T-helper 1 cell treated with Interleukin-12 subunit alpha and Interleukin-12 subunit beta and Interleukin-4 antibody, amounts not matched to agents 30 μg/mL and 1 μg/mL, for 36 hours (primary cell): ENCODE measurements at regions not wholly inside any gene's neighbourhood (a gene's known extent, or its start where the extent isn't known, plus 50 kb on each side); places are given as distances from the start of the nearest gene placed in this dataset.
"Not testable (repeated sequence)": the region's sequence is repeated elsewhere in the genome, so short reads cannot be mapped to it uniquely, and the experiment has no call there.

Experiments
- H3K27ac Mint-ChIP-seq: one replicate; pipeline ENCODE4 v1.8.0; 2021; ENCODE audit warnings: mild to moderate bottlenecking, mixed read lengths
- H3K27me3 Mint-ChIP-seq: one replicate; pipeline ENCODE4 v1.8.0; 2021; ENCODE audit warnings: low read depth, mixed read lengths
- H3K36me3 Mint-ChIP-seq: one replicate; pipeline ENCODE4 v1.8.0; 2021; ENCODE audit warnings: low read depth, mixed read lengths
- H3K4me1 Mint-ChIP-seq: one replicate; pipeline ENCODE4 v1.8.0; 2021; ENCODE audit warnings: low read depth, mixed read lengths
- H3K4me3 Mint-ChIP-seq: one replicate; pipeline ENCODE4 v1.8.0; 2021; ENCODE audit warnings: mild to moderate bottlenecking, moderate library complexity, mixed read lengths
- H3K9me3 Mint-ChIP-seq: one replicate; pipeline ENCODE4 v1.8.0; 2021; ENCODE audit warnings: mixed read lengths

DNA sequence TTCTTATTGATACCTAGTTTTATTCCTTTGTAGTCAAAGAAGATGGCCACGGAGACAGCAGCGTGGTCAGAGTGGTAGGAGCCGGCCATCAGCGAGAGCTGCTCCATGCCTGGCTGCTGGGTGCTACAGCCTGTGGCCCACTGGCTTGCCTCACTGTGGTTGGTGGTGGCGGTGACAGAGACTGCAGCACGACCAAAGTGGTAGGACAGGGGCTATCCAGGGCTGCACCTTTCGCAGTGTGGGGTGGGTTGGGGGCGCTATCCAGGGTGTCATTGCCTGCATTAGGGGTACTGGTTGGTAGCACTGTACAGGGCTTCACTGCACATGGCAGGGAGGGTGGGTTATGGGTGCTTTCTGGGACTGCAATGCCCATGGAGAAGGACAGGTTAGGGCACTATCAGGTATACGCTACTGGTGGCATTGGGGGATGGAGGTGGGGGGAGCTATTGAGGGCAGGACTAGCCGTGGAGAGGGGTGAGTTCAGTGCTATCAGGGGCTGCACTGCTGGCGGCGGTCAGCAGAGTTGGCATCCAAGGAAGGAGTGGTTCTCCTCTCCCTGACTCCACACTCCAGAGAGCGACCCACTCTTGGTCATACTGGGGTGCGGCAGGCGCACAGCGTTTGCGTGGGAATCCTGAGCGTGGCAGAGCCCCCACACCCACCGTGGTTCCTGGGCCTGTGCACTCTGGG lies 241.1 kb downstream of the GOLGA6L6 start:
- H3K9me3 Mint-ChIP-seq, H3K4me1 Mint-ChIP-seq, H3K27ac Mint-ChIP-seq, H3K27me3 Mint-ChIP-seq, H3K4me3 Mint-ChIP-seq, H3K36me3 Mint-ChIP-seq: not testable (repeated sequence)

DNA sequence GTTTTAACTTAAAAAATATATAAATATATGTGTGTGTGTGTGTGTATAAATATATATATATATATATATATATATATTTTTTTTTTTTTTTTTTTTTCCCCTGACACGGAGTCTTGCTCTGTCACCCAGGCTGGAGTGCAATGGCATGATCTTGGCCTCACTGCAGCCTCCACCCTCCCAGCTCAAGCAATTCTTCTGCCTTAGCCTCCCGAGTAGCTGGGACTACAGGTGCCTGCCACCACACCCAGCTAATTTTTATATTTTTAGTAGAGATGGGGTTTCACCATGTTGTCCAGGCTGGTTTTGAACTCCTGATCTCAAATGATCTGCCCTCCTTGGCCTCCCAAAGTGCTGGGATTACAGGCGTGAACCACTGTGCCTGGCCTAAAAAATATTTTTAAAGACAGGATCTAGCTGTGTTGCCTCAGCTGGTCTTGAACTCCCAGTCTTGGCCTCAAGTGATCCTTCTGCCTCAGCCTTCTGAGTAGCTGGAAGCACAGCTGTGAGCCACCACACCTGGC lies 243.9 kb downstream of the GOLGA6L6 start:
- H3K36me3 Mint-ChIP-seq, H3K4me1 Mint-ChIP-seq, H3K27me3 Mint-ChIP-seq, H3K9me3 Mint-ChIP-seq, H3K4me3 Mint-ChIP-seq, H3K27ac Mint-ChIP-seq: not testable (repeated sequence)

DNA sequence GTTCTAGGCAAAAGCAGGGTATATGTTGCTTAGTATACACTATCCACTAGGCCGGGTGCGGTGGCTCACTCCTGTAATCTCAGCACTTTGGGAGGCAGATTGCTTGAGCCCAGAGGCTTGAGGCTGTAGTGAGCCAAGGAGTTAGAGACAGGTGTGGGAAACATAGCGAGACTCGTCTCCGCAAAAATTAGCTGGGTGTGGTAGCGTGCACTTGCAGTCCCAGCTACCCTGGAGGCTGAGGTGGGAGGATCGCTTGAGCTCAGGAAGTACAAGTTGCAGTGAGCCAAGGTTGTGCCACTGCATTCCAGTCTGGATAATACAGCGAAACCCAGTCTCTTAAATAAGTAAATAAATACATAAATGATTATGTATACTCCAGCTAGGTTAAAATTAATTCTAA lies 245.3 kb downstream of the GOLGA6L6 start:
- H3K27ac Mint-ChIP-seq, H3K4me1 Mint-ChIP-seq, H3K4me3 Mint-ChIP-seq, H3K27me3 Mint-ChIP-seq, H3K9me3 Mint-ChIP-seq, H3K36me3 Mint-ChIP-seq: not testable (repeated sequence)

DNA sequence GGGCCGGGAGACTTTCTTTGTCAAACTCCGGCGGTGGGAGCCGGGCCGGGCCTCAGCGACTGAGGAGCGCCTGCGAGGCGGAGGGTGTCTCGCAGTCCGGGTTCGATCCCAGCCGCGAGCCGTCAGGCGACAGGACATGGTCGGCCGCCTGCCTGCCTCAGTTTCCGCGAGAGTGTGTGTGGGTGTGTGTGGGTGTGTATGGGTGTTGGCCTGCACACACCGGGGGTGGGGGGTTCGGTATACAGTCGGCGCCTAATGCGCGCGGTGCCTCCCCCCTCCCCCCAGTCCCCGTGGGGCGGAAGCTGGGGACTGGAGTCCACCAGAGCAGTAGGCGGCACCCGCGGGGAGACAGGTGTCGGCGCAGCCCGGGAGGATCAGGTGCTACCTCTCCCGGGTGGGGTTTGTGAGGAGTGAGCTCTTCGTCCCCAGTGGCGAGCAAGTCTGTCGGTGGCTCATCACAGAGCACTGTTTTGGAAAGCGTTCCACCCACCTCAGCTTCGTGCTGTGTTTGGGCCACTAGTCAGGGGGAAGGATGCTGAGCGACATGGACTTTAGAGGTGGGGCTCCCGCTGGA lies 246.3 kb downstream of the GOLGA6L6 start:
- Mint-ChIP-seq H3K27me3 (no peaks in the 10 kb centered on the region), H3K36me3 (no peaks in the 10 kb centered on the region), H3K9me3 (no peaks in the 10 kb centered on the region), H3K27ac (no peak overlapping the region), H3K4me1 (no peaks in the 10 kb centered on the region), H3K4me3 (no peak overlapping the region)

DNA sequence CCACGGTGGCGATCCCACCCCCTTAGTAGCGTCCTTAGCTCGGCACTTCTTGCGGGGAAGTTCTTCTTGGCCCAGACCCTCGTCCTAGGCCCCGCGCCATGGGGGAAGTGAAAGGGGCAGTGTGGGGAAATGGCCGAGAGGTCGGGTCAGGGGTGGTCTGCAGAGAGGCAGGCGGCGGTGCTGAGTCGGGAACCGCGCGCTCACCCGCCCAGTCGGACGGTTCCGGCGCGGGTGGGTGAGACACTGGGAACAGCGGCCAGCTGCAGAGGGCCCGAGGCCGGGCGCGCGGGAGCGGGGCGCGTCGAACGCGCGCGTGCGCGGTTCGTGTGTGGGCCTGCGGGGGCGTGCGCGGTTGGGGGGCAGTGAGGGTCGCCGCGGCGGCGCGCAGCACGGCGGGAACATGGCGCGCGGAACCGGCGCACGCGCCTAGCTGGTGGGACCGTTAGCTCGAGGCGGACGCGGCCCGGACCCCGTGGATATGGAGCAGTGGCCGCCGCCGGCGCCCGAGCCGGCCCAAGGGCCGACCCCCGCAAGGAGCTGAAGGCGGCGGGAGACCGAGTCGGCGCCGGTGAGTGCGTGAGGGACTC lies 246.9 kb downstream of the GOLGA6L6 start:
- H3K4me1 Mint-ChIP-seq = no peaks in the 10 kb centered on the region
- H3K27me3 Mint-ChIP-seq = no peaks in the 10 kb centered on the region
- H3K36me3 Mint-ChIP-seq = no peaks in the 10 kb centered on the region
- H3K4me3 Mint-ChIP-seq = no peak overlapping the region
- no peak overlapping the region for H3K27ac Mint-ChIP-seq
- H3K9me3 Mint-ChIP-seq = no peaks in the 10 kb centered on the region

GRCh38 chr15:20292422-20293005 lies 249.1 kb downstream of the GOLGA6L6 start:
- H3K27me3 Mint-ChIP-seq, H3K9me3 Mint-ChIP-seq, H3K36me3 Mint-ChIP-seq, H3K4me1 Mint-ChIP-seq, H3K4me3 Mint-ChIP-seq, H3K27ac Mint-ChIP-seq: not testable (repeated sequence)

DNA sequence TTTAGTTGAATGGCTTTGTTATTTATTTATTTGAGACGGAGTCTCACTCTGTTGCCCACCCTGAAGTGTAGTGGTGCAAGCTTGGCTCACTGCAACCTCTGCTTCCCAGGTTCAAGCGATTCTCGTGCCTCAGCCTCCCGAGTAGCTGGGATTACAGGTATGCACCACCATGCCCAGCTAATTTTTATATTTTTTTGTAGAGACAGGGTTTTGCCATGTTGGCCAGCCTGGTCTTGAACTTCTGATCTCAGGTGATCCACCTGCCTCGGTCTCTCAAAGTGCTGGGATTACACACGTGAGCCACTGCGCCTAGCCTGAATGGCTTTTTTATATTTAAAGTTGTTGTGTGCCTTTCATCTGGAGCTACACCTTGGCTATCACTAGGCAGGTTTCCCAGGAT lies 250.0 kb downstream of the GOLGA6L6 start:
- not testable (repeated sequence) for H3K36me3 Mint-ChIP-seq, H3K4me1 Mint-ChIP-seq, H3K27me3 Mint-ChIP-seq, H3K9me3 Mint-ChIP-seq, H3K4me3 Mint-ChIP-seq, H3K27ac Mint-ChIP-seq

- H3K9me3 Mint-ChIP-seq, H3K4me1 Mint-ChIP-seq, H3K27me3 Mint-ChIP-seq, H3K4me3 Mint-ChIP-seq, H3K27ac Mint-ChIP-seq, H3K36me3 Mint-ChIP-seq: not testable (repeated sequence)
These were observed 251.0 kb downstream of the GOLGA6L6 start for GRCh38 chr15:20290606-20291005.

DNA sequence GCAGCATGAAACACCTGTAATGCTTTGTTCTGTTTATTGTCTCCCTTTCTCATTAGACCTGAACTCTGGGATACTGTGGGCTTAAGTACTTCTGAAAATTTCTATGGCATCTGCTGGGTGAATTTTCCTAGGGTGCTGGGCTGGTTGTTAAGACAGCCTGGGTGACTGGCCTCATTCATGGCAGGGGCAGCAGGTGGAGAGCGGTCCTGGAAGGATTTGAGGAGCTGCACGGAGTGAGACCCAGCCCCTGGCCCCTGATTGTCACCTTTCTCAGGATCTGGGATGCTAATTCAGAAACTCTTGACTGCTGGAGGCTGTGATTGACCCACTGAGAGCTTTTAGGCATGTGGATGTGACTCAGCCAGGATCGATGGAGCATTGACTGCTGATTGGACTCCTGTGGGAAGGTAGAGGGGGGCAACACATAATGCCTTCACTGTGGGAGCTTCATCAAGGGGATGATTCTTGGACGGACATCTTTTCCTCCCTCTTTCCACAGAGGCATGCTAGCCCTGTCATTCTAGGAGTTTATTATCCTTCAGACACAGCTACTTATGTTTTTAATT lies 252.0 kb downstream of the GOLGA6L6 start:
- H3K36me3 Mint-ChIP-seq, H3K4me1 Mint-ChIP-seq, H3K4me3 Mint-ChIP-seq, H3K9me3 Mint-ChIP-seq, H3K27ac Mint-ChIP-seq, H3K27me3 Mint-ChIP-seq: not testable (repeated sequence)

- H3K9me3 Mint-ChIP-seq, H3K4me3 Mint-ChIP-seq, H3K27ac Mint-ChIP-seq, H3K27me3 Mint-ChIP-seq, H3K36me3 Mint-ChIP-seq, H3K4me1 Mint-ChIP-seq: not testable (repeated sequence)
These were observed 252.6 kb downstream of the GOLGA6L6 start for GRCh38 chr15:20288800-20289537.

GRCh38 chr15:20286559-20286958 lies 255.0 kb downstream of the GOLGA6L6 start:
- not testable (repeated sequence) for H3K27ac Mint-ChIP-seq, H3K36me3 Mint-ChIP-seq, H3K4me1 Mint-ChIP-seq, H3K9me3 Mint-ChIP-seq, H3K4me3 Mint-ChIP-seq, H3K27me3 Mint-ChIP-seq

- not testable (repeated sequence) for H3K27ac Mint-ChIP-seq, H3K4me3 Mint-ChIP-seq, H3K36me3 Mint-ChIP-seq, H3K27me3 Mint-ChIP-seq, H3K9me3 Mint-ChIP-seq, H3K4me1 Mint-ChIP-seq
These were observed 255.8 kb downstream of the GOLGA6L6 start for GRCh38 chr15:20285696-20286300.

DNA sequence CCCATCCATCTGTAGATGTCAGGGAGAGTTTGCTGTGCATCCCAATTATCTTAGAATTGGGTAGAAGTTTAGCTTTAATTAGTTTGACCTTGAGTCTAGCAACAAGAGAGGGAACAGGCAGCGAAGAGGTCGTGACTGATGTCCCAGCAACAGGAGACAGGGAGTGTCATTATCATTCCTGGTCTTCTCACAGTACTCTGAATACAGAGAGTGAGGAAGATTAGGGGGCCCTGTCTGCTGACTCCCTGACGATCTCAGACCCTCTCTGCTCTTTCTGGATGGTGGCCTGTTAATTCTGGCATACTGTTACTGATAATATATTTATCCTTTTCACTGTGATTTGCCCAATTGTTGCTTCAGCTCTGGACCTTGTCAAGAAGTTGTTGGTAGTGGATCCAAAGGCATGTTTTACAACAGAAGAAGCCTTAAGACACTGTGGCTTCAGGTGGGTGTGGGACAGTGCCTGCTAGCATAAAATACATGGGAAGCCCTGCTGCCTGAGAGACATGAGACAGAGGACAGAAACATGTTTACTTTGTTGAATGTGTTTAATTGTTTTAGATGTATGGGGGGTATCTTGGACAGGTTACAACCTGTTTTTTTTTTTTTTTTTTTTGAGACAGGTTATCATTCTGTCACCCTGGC lies 256.6 kb downstream of the GOLGA6L6 start:
- H3K27ac Mint-ChIP-seq, H3K4me1 Mint-ChIP-seq, H3K27me3 Mint-ChIP-seq: not testable (repeated sequence)

GRCh38 chr15:20283651-20284050 lies 257.9 kb downstream of the GOLGA6L6 start:
- not testable (repeated sequence) for H3K27me3 Mint-ChIP-seq, H3K36me3 Mint-ChIP-seq

More for the DNA sequence above, 256.6 kb downstream of the GOLGA6L6 start:
- H3K36me3 Mint-ChIP-seq, H3K9me3 Mint-ChIP-seq, H3K4me3 Mint-ChIP-seq: not testable (repeated sequence)

More at GRCh38 chr15:20283651-20284050, 257.9 kb downstream of the GOLGA6L6 start:
- H3K4me3 Mint-ChIP-seq, H3K4me1 Mint-ChIP-seq, H3K9me3 Mint-ChIP-seq, H3K27ac Mint-ChIP-seq: not testable (repeated sequence)
